Caco-2 (cell line): ENCODE measurements at regions not wholly inside any gene's neighbourhood (a gene's known extent, or its start where the extent isn't known, plus 50 kb on each side); places are given as distances from the start of the nearest gene placed in this dataset.
"Not testable (repeated sequence)": the region's sequence is repeated elsewhere in the genome, so short reads cannot be mapped to it uniquely, and the experiment has no call there.

Source experiments
- BruUV-seq: library from RNA; stranded (reverse); fragments of 400-500 nt; replicated peaks from 2 replicates; lab custom pipeline; 2021; lab: Mats Ljungman, UMichigan
- CTCF ChIA-PET: fragments of 300-600 bp; sonication (Branson Sonifier 250); formaldehyde crosslinking; loops from one replicate; lab custom pipeline; 2022; ENCODE audit warnings: antibody characterized with exemption; lab: Charles Lee
- POLR2A ChIA-PET: fragments of 300-600 bp; sonication (Branson Sonifier 250); formaldehyde crosslinking; loops from one replicate; lab custom pipeline; 2022; ENCODE audit warnings: antibody characterized with exemption; lab: Charles Lee
- DNase-seq, 2 experiments: peaks; one replicate each; pipeline versions ENCODE4 v3.0.0 to v3.0.0-alpha.2; 2020 to 2022
- H3K27me3 ChIP-seq: replicated peaks from 2 replicates; pipeline ENCODE4 v1.6.0; 2011; ENCODE audit warnings: low read length; ENCODE audit not compliant: control insufficient read depth, insufficient read depth
- H3K36me3 ChIP-seq: 2 replicates; pipeline ENCODE4 v1.5.1; 2011; ENCODE audit warnings: low read length; ENCODE audit not compliant: control insufficient read depth, insufficient read depth
- H3K4me1 ChIP-seq: fragments of 250-450 bp; sonication (Bioruptor Pico); 2 replicates; pipeline ENCODE4 v1.5.1; 2020; ENCODE audit warnings: mild to moderate bottlenecking
- H3K4me3 ChIP-seq: 2 replicates; pipeline ENCODE4 v1.5.1; 2011; ENCODE audit warnings: low read depth, mild to moderate bottlenecking, control low read depth, low read length
- H3K9me3 ChIP-seq: fragments of 250-450 bp; sonication (Bioruptor Pico); 2 replicates; pipeline ENCODE4 v1.5.1; 2020; ENCODE audit warnings: mild to moderate bottlenecking, moderate library complexity
- H3K27ac Mint-ChIP-seq: one replicate; pipeline ENCODE4 v1.8.0; 2022; ENCODE audit warnings: mixed read lengths; ENCODE audit not compliant: unreplicated experiment
- H3K27me3 Mint-ChIP-seq: one replicate; pipeline ENCODE4 v1.8.0; 2022; ENCODE audit warnings: mixed read lengths; ENCODE audit not compliant: insufficient read depth, unreplicated experiment
- H3K36me3 Mint-ChIP-seq: one replicate; pipeline ENCODE4 v1.8.0; 2022; ENCODE audit warnings: mild to moderate bottlenecking, mixed read lengths; ENCODE audit not compliant: insufficient read depth, unreplicated experiment
- H3K4me1 Mint-ChIP-seq: one replicate; pipeline ENCODE4 v1.8.0; 2022; ENCODE audit warnings: low read depth, mixed read lengths; ENCODE audit not compliant: unreplicated experiment
- H3K4me3 Mint-ChIP-seq: one replicate; pipeline ENCODE4 v1.8.0; 2022; ENCODE audit warnings: mild to moderate bottlenecking, moderate library complexity, mixed read lengths; ENCODE audit not compliant: unreplicated experiment
- H3K9me3 Mint-ChIP-seq: one replicate; pipeline ENCODE4 v1.8.0; 2022; ENCODE audit warnings: mixed read lengths; ENCODE audit not compliant: unreplicated experiment
- CTCF ChIP-seq, 2 experiments: fragments of 200-600 bp in 1 of 2; IDR thresholded peaks; 1 replicate in 1 of 2; 2 replicates in 1 of 2; pipeline versions ENCODE4 v1.5.1 to v1.8.0; 2011 to 2022; ENCODE audit warnings: antibody characterized with exemption in 1 of 2, control low read depth in 1 of 2, inconsistent platforms in 1 of 2, low read depth in 1 of 2, low read length in 1 of 2, mild to moderate bottlenecking in 1 of 2, moderate library complexity in 1 of 2; ENCODE audit not compliant: insufficient read depth in 1 of 2, severe bottlenecking in 1 of 2, unreplicated experiment in 1 of 2
- intact Hi-C: fragments of 100-400 bp; cut with micrococcal nuclease; formaldehyde crosslinking; loops from one replicate; pipeline ENCODE4 v1.10.0; 2022; ENCODE audit not compliant: unreplicated experiment

GRCh38 chr1:219324171-219324570 lies 150.5 kb downstream of the LYPLAL1 start:
- H3K27me3 ChIP-seq, result no peaks in the 10 kb centered on the region
- TF ChIP-seq CTCF (IDR thresholded peaks at IDR 0.05; ENCODE audit: insufficient read depth in 1 of 2, low read depth in 1 of 2, low read length in 1 of 2, severe bottlenecking in 1 of 2, unreplicated experiment in 1 of 2), result no peak
- H3K9me3 ChIP-seq, result no peaks in the 10 kb centered on the region
- BruUV-seq, result no TSS peak
- H3K4me1 Mint-ChIP-seq, result no peaks in the 10 kb centered on the region
- H3K27me3 Mint-ChIP-seq, result no peaks in the 10 kb centered on the region
- no peak overlapping the region for H3K27ac Mint-ChIP-seq
- H3K4me3 Mint-ChIP-seq, result no peak overlapping the region
- ChIA-PET POLR2A (no interaction called here), CTCF (no interaction called here)
- intact Hi-C loops, result no loop called here
- no peaks in the 10 kb centered on the region for H3K36me3 ChIP-seq
- no peak overlapping the region for H3K4me3 ChIP-seq
- DNase-seq, result no peak
- H3K9me3 Mint-ChIP-seq, result peaks cover 23% of the 10 kb centered on the region
- H3K4me1 ChIP-seq, result no peaks in the 10 kb centered on the region
- no peaks in the 10 kb centered on the region for H3K36me3 Mint-ChIP-seq

- ChIA-PET POLR2A (no interaction called here), CTCF (no interaction called here)
- H3K4me3 ChIP-seq, result no peak overlapping the region
- no peaks in the 10 kb centered on the region for H3K4me1 ChIP-seq
- no peaks in the 10 kb centered on the region for H3K9me3 ChIP-seq
- Mint-ChIP-seq H3K4me1 (no peaks in the 10 kb centered on the region), H3K4me3 (no peak overlapping the region), H3K36me3 (no peaks in the 10 kb centered on the region), H3K9me3 (peaks cover 18% of the 10 kb centered on the region), H3K27ac (no peak overlapping the region), H3K27me3 (no peaks in the 10 kb centered on the region)
- H3K36me3 ChIP-seq, result no peaks in the 10 kb centered on the region
- TF ChIP-seq CTCF (IDR thresholded peaks at IDR 0.05; ENCODE audit: insufficient read depth in 1 of 2, low read depth in 1 of 2, low read length in 1 of 2, severe bottlenecking in 1 of 2, unreplicated experiment in 1 of 2), result no peak
- DNase-seq, result no peak
- BruUV-seq, result no TSS peak
- intact Hi-C loops, result no loop called here
- H3K27me3 ChIP-seq, result no peaks in the 10 kb centered on the region
These were observed 149.7 kb downstream of the LYPLAL1 start for GRCh38 chr1:219323426-219323825.

GRCh38 chr1:219322766-219323165 lies 149.1 kb downstream of the LYPLAL1 start:
- Mint-ChIP-seq H3K4me1 (no peaks in the 10 kb centered on the region), H3K4me3 (no peak overlapping the region), H3K9me3 (peaks cover 11% of the 10 kb centered on the region), H3K36me3 (no peaks in the 10 kb centered on the region), H3K27me3 (no peaks in the 10 kb centered on the region), H3K27ac (no peak overlapping the region)
- no peaks in the 10 kb centered on the region for H3K36me3 ChIP-seq
- intact Hi-C loops, result no loop called here
- BruUV-seq, result no TSS peak
- H3K27me3 ChIP-seq, result no peaks in the 10 kb centered on the region
- no peak for TF ChIP-seq CTCF (IDR thresholded peaks at IDR 0.05; ENCODE audit: insufficient read depth in 1 of 2, low read depth in 1 of 2, low read length in 1 of 2, severe bottlenecking in 1 of 2, unreplicated experiment in 1 of 2)
- no peak for DNase-seq
- no peaks in the 10 kb centered on the region for H3K4me1 ChIP-seq
- CTCF ChIA-PET, result no interaction called here
- H3K4me3 ChIP-seq, result no peak overlapping the region
- POLR2A ChIA-PET, result no interaction called here
- no peaks in the 10 kb centered on the region for H3K9me3 ChIP-seq

- H3K27me3 Mint-ChIP-seq, POLR2A ChIA-PET, H3K36me3 ChIP-seq, H3K4me1 Mint-ChIP-seq, H3K27me3 ChIP-seq, CTCF ChIA-PET, H3K36me3 Mint-ChIP-seq, H3K27ac Mint-ChIP-seq, H3K4me1 ChIP-seq, intact Hi-C loops, H3K4me3 Mint-ChIP-seq, H3K4me3 ChIP-seq, BruUV-seq, H3K9me3 Mint-ChIP-seq, DNase-seq: not testable (repeated sequence)
- peaks cover 15% of the 10 kb centered on the region for H3K9me3 ChIP-seq
These were observed 146.9 kb downstream of the LYPLAL1 start for GRCh38 chr1:219320563-219320962.
